ENCODE measurements at regions not wholly inside any gene's neighbourhood (a gene's known extent, or its start where the extent isn't known, plus 50 kb on each side); places are given as distances from the start of the nearest gene placed in this dataset.

DNA sequence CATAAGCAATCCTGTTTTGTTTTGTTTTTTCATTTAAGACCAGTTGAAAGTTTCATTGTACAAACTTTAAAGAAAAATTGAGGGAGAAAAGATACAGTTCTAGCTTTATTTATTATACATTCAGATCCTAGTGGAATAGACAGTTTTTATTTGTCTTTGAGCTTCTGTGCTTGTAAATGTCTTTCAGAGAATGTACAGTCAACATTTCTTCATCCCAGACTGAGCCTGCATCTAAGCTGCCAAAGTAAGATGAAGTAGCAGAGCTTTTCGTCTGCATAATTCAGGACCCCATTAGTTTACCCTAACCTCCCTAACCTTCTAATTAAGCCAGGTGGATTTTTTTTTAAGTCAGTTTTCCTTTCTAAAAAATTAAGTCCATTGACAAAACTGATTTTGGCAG, 516.7 kb upstream of the HTR2A start:
- TF ChIP-seq, protein P1, sequence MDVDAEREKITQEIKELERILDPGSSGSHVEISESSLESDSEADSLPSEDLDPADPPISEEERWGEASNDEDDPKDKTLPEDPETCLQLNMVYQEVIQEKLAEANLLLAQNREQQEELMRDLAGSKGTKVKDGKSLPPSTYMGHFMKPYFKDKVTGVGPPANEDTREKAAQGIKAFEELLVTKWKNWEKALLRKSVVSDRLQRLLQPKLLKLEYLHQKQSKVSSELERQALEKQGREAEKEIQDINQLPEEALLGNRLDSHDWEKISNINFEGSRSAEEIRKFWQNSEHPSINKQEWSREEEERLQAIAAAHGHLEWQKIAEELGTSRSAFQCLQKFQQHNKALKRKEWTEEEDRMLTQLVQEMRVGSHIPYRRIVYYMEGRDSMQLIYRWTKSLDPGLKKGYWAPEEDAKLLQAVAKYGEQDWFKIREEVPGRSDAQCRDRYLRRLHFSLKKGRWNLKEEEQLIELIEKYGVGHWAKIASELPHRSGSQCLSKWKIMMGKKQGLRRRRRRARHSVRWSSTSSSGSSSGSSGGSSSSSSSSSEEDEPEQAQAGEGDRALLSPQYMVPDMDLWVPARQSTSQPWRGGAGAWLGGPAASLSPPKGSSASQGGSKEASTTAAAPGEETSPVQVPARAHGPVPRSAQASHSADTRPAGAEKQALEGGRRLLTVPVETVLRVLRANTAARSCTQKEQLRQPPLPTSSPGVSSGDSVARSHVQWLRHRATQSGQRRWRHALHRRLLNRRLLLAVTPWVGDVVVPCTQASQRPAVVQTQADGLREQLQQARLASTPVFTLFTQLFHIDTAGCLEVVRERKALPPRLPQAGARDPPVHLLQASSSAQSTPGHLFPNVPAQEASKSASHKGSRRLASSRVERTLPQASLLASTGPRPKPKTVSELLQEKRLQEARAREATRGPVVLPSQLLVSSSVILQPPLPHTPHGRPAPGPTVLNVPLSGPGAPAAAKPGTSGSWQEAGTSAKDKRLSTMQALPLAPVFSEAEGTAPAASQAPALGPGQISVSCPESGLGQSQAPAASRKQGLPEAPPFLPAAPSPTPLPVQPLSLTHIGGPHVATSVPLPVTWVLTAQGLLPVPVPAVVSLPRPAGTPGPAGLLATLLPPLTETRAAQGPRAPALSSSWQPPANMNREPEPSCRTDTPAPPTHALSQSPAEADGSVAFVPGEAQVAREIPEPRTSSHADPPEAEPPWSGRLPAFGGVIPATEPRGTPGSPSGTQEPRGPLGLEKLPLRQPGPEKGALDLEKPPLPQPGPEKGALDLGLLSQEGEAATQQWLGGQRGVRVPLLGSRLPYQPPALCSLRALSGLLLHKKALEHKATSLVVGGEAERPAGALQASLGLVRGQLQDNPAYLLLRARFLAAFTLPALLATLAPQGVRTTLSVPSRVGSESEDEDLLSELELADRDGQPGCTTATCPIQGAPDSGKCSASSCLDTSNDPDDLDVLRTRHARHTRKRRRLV (CRISPR knock-in tag; IDR thresholded peaks at IDR 0.05), result no peak
- TF ChIP-seq PAX8 (CRISPR knock-in tag; IDR thresholded peaks at IDR 0.05; ENCODE audit: borderline replicate concordance) (no peak), MAFF (IDR thresholded peaks at IDR 0.05; ENCODE audit: low read depth, low read length) (no peak), SMAD3 (CRISPR knock-in tag; IDR thresholded peaks at IDR 0.05) (no peak), BRCA1 (CRISPR knock-in tag; IDR thresholded peaks at IDR 0.05) (no peak), ZNF136 (CRISPR knock-in tag; IDR thresholded peaks at IDR 0.05; ENCODE audit: low read depth) (no peak), ELF4 (CRISPR knock-in tag; IDR thresholded peaks at IDR 0.05; ENCODE audit: borderline replicate concordance) (no peak), POLR2A (IDR thresholded peaks at IDR 0.05; ENCODE audit: insufficient read depth in 1 of 2, low read depth in 2 of 2, low read length in 2 of 2) (no peak), FOSL2 (CRISPR knock-in tag; IDR thresholded peaks at IDR 0.05) (no peak), CHD2 (IDR thresholded peaks at IDR 0.05; ENCODE audit: low read depth, low read length) (no peak), ZNF292 (CRISPR knock-in tag; IDR thresholded peaks at IDR 0.05; ENCODE audit: borderline replicate concordance, low read depth) (no peak), POLR2AphosphoS5 (IDR thresholded peaks at IDR 0.05; ENCODE audit: low read depth, low read length) (no peak)
- TF ChIP-seq, protein P2, sequence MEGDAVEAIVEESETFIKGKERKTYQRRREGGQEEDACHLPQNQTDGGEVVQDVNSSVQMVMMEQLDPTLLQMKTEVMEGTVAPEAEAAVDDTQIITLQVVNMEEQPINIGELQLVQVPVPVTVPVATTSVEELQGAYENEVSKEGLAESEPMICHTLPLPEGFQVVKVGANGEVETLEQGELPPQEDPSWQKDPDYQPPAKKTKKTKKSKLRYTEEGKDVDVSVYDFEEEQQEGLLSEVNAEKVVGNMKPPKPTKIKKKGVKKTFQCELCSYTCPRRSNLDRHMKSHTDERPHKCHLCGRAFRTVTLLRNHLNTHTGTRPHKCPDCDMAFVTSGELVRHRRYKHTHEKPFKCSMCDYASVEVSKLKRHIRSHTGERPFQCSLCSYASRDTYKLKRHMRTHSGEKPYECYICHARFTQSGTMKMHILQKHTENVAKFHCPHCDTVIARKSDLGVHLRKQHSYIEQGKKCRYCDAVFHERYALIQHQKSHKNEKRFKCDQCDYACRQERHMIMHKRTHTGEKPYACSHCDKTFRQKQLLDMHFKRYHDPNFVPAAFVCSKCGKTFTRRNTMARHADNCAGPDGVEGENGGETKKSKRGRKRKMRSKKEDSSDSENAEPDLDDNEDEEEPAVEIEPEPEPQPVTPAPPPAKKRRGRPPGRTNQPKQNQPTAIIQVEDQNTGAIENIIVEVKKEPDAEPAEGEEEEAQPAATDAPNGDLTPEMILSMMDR (CRISPR knock-in tag; IDR thresholded peaks at IDR 0.05), result no peak
- TF ChIP-seq, protein P3, sequence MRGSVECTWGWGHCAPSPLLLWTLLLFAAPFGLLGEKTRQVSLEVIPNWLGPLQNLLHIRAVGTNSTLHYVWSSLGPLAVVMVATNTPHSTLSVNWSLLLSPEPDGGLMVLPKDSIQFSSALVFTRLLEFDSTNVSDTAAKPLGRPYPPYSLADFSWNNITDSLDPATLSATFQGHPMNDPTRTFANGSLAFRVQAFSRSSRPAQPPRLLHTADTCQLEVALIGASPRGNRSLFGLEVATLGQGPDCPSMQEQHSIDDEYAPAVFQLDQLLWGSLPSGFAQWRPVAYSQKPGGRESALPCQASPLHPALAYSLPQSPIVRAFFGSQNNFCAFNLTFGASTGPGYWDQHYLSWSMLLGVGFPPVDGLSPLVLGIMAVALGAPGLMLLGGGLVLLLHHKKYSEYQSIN (CRISPR knock-in tag; IDR thresholded peaks at IDR 0.05; ENCODE audit: borderline replicate concordance), result no peak

Measured in HepG2 (cell line).